Thyroid gland (tissue), 4 donors: ENCODE measurements at regions not wholly inside any gene's neighbourhood (a gene's known extent, or its start where the extent isn't known, plus 50 kb on each side); places are given as distances from the start of the nearest gene placed in this dataset.
"Not testable (repeated sequence)": the region's sequence is repeated elsewhere in the genome, so short reads cannot be mapped to it uniquely, and the experiment has no call there.

ENCODE experiments used
- DNase-seq, 2 donors: peaks; one replicate each; pipeline ENCODE4 v3.0.0-alpha.2; 2019
- H3K27ac ChIP-seq, 3 donors: fragments of 200-600 bp; sonication (generic); 1 replicate in 2 of 3; 2 replicates in 1 of 3; pipeline ENCODE4 v1.5.1; 2016 to 2019; ENCODE audit warnings: mild to moderate bottlenecking in 1 of 3, moderate library complexity in 1 of 3
- H3K27me3 ChIP-seq: fragments of 200-600 bp; sonication (generic); one replicate; pipeline ENCODE4 v1.5.1; 2019
- H3K36me3 ChIP-seq, 2 donors: fragments of 200-600 bp; sonication (generic); one replicate each; pipeline ENCODE4 v1.5.1; 2016 to 2019
- H3K4me1 ChIP-seq, 2 donors: fragments of 200-600 bp; sonication (generic); one replicate each; pipeline ENCODE4 v1.5.1; 2017 to 2019
- H3K4me3 ChIP-seq, 3 donors: fragments of 200-600 bp; sonication (generic); replicated peaks in 1 of 3; 1 replicate in 2 of 3; 2 replicates in 1 of 3; pipeline ENCODE4 v1.5.1; 2016; ENCODE audit warnings: mild to moderate bottlenecking in 1 of 3
- H3K9me3 ChIP-seq: fragments of 200-600 bp; sonication (generic); one replicate; pipeline ENCODE4 v1.5.1; 2017
- POLR2A ChIP-seq, 2 donors: fragments of 450-650 bp; IDR thresholded peaks; one replicate each; pipeline ENCODE4 v1.6.1; 2017; ENCODE audit warnings: antibody characterized with exemption in 2 of 2, mild to moderate bottlenecking in 2 of 2, moderate library complexity in 1 of 2
- WGBS, 2 donors: methylation state at CpG; one replicate each; pipeline ENCODE4 v1.1.5; 2017; 5-methylcytosine and 5-hydroxymethylcytosine counted together
- intact Hi-C: fragments of 100-400 bp; cut with DNase I; formaldehyde crosslinking; loops from one replicate; pipeline ENCODE4 v1.15.1; 2023
- TF ChIP-seq, protein P1 (sequence below), 6 experiments: fragments of 200-600 bp in 3 of 6; fragments of 450-650 bp in 3 of 6; sonication (generic) in 3 of 6; IDR thresholded peaks; one replicate each; pipeline ENCODE4 v1.5.1; 2016 to 2019; ENCODE audit warnings: antibody characterized with exemption in 6 of 6, mild to moderate bottlenecking in 2 of 6, inconsistent platforms in 1 of 6, moderate library complexity in 1 of 6

DNA sequence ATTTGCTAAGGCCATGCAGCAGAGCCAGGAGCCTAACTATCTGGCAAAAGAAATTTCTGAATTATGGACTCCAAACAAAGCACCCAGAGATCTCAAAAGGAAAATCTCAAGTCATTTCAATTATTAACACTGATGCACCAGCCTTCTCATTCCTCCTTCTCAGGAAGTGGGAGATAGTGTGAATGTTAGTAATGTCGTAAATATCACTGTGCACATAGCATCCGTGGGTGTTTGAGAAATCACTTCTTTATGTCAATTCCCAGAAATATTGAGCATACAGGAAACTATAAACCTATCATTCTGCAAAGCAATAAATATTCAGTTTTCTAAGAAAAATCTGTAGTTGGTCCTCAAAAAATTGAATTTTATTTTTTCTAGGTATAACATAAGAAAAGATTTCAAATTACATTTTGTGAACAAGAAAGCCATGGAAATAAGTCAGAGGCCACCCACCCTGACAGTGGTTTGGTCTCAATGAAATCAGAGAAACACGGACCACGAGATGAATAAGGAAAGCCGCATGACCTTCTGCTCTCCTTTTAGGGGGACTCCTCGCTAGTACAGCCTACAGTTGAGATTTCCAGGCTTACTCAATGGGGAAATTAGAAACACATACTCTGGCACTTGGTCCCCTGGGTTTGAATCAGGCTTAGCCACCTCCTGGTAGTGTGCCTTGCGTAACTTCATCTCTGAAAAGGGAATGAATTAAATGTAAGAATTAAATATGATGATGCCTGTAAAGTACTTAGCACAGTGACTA, 120.6 kb downstream of the DIRAS2 start:
- Histone ChIP-seq H3K4me3 (no peak overlapping the region), H3K36me3 (no peaks in the 10 kb centered on the region), H3K27ac (no peak overlapping the region), H3K4me1 (peaks cover 22 to 24% of the 10 kb centered on the region in 2 donors), H3K9me3 (no peaks in the 10 kb centered on the region), H3K27me3 (no peaks in the 10 kb centered on the region)
- DNase-seq = no peak
- 90 to 93% methylated on average over 7 of the region's 7 CpGs for WGBS, 2 donors
- TF ChIP-seq, protein P1, sequence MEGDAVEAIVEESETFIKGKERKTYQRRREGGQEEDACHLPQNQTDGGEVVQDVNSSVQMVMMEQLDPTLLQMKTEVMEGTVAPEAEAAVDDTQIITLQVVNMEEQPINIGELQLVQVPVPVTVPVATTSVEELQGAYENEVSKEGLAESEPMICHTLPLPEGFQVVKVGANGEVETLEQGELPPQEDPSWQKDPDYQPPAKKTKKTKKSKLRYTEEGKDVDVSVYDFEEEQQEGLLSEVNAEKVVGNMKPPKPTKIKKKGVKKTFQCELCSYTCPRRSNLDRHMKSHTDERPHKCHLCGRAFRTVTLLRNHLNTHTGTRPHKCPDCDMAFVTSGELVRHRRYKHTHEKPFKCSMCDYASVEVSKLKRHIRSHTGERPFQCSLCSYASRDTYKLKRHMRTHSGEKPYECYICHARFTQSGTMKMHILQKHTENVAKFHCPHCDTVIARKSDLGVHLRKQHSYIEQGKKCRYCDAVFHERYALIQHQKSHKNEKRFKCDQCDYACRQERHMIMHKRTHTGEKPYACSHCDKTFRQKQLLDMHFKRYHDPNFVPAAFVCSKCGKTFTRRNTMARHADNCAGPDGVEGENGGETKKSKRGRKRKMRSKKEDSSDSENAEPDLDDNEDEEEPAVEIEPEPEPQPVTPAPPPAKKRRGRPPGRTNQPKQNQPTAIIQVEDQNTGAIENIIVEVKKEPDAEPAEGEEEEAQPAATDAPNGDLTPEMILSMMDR (IDR thresholded peaks at IDR 0.05) = no peak
- no peak for TF ChIP-seq POLR2A (IDR thresholded peaks at IDR 0.05)
- intact Hi-C loops = no loop called here

DNA sequence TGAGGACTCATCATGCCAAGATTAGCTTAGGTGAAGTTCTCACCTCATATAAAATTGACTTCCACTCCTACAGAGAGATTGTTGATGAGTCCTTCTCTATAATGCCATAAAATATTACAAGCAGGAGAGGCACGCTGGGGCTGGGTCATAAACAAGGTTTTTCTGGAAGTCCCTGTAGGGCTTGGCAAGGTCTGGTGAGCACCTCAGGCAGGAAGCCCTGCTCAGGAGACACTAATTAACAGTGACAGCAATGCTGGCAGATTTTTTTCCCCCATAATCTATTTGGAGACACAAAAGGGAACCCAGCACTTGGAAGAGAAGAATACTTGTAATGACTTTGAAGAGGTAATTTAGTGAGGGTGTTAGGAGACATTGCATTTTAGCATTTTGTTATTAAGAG, 118.7 kb downstream of the DIRAS2 start:
- intact Hi-C loops = no loop called here
- TF ChIP-seq, protein P1 (IDR thresholded peaks at IDR 0.05) = no peak
- TF ChIP-seq POLR2A (IDR thresholded peaks at IDR 0.05) = no peak
- no peak overlapping the region for H3K4me3 ChIP-seq
- H3K36me3 ChIP-seq = no peaks in the 10 kb centered on the region
- H3K4me1 ChIP-seq = peaks cover 19 to 22% of the 10 kb centered on the region in 2 donors
- peak; percentile 27 to 51 for DNase-seq
- peak overlapping the region in 1 of 3 donors; percentile 8 for H3K27ac ChIP-seq
- no peaks in the 10 kb centered on the region for H3K27me3 ChIP-seq
- H3K9me3 ChIP-seq = no peaks in the 10 kb centered on the region
- 24 to 33% methylated on average over 1 of the region's 1 CpG for WGBS, 2 donors

DNA sequence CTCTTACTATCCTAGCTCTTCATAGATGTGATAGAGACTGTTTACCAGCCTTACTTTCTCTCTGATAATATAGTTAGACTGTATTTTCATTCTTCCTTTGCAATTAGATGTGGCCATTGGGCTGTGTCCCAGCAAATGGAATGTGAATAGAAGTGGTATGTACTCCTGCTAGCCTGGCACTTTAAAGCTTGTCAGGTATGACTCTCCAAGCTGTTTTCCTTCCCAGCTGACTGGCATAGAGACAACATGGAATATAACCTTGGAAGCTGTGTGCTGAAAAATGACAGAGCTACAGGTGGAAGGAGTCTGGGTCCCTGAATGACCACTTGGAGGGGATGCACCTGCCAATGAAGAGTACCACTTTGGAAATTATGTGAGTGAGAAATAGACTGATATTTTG, 116.2 kb downstream of the DIRAS2 start:
- peak; percentile 74 to 79 for DNase-seq
- Histone ChIP-seq H3K27me3 (no peaks in the 10 kb centered on the region), H3K9me3 (no peaks in the 10 kb centered on the region), H3K36me3 (no peaks in the 10 kb centered on the region), H3K27ac (peak overlapping the region; percentile 35 to 75 (median 70)), H3K4me1 (peaks cover 19 to 22% of the 10 kb centered on the region in 2 donors), H3K4me3 (no peak overlapping the region)
- no peak for TF ChIP-seq POLR2A (IDR thresholded peaks at IDR 0.05)
- TF ChIP-seq, protein P1 (IDR thresholded peaks at IDR 0.05) = no peak
- intact Hi-C loops = no loop called here

DNA sequence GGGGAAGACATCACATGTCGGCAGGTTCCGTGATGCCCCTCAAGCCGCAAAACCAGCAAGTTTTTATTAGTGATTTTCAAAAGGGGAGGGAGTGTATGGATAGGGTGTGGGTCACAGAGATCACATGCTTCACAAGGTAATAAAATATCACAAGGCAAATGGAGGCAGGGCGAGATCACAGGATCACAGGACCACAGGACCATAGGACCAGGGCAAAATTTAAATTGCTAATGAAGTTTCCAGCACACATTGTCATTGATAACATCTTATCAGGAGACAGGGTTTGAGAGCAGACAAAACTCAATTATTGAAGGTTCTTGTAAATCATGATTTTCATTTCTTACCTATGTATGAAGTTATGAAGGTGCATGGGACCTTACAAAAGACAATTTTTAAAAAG, 106.5 kb downstream of the DIRAS2 start:
- 84 to 89% methylated on average over 4 of the region's 4 CpGs for WGBS, 2 donors

DNA sequence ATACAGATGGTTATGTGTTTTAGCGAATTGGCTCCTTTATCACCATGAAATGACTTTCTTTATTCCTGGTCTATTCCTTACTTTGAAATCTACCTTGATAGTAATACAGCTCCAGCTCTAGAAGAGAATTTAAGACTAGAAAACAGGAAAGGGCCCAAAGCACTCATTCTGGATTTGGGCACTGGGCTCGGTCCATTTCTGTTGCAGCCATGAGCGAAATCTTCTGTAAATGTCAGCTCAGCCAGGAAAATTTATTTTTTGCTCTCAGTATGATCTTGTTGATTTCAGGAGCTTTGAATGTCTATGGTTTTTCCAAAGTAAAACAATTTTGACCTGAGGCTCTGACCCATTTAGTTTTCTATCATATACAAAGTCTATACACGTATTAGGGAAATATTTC, 104.1 kb downstream of the DIRAS2 start:
- TF ChIP-seq POLR2A (IDR thresholded peaks at IDR 0.05) = no peak
- TF ChIP-seq, protein P1 (IDR thresholded peaks at IDR 0.05) = no peak
- intact Hi-C loops = no loop called here
- Histone ChIP-seq H3K9me3 (no peaks in the 10 kb centered on the region), H3K27ac (no peak overlapping the region), H3K4me3 (no peak overlapping the region), H3K4me1 (no peaks in the 10 kb centered on the region), H3K27me3 (no peaks in the 10 kb centered on the region), H3K36me3 (no peaks in the 10 kb centered on the region)
- WGBS, 2 donors = 94 to 96% methylated on average over 4 of the region's 4 CpGs
- no peak for DNase-seq

More for the DNA sequence above, 106.5 kb downstream of the DIRAS2 start:
- H3K9me3 ChIP-seq, H3K36me3 ChIP-seq, H3K4me3 ChIP-seq, H3K27ac ChIP-seq, DNase-seq, H3K4me1 ChIP-seq, H3K27me3 ChIP-seq, intact Hi-C loops: not testable (repeated sequence)
